ENCODE measurements at regions not wholly inside any gene's neighbourhood (a gene's known extent, or its start where the extent isn't known, plus 50 kb on each side); places are given as distances from the start of the nearest gene placed in this dataset.

DNA sequence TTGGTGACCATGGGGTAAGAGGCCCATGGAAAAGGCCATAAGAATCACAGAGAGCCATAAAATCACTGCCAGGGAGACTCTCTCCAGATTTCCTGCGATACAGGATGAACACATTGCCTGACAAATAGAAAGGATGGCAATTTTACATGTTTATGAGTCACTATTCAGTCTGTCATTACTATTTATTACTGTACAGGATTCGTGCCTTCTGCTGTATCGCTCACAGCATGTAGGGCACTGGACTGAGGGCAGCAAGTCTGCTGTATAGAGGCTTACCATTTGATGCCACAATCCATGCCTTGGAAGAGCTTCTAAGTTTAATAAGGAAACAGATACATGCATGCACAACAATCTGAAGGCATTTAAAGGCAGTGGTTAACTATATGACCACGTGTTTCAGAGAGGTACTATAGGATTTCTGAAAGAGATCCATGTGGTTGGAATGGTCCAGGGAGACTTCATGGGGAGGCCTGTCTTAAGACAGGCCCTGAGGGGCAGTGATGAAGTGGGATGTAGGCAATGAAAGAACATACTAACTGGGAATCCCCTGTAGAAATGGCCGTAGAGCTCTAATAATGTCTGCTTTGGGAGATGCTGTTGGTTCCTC lies 702.4 kb upstream of the RAB6C start:
- no peaks in the 10 kb centered on the region for H3K36me3 ChIP-seq (ENCODE audit: control insufficient read depth, insufficient read depth, low read length)
- no peak overlapping the region for H3K27ac ChIP-seq (ENCODE audit: insufficient read depth, low read length, poor library complexity, severe bottlenecking)
- H3K4me1 ChIP-seq (ENCODE audit: control insufficient read depth, insufficient read depth, low read length, poor library complexity, severe bottlenecking) = no peaks in the 10 kb centered on the region
- H3K4me3 ChIP-seq (ENCODE audit: insufficient read depth, low read depth, low read length, poor library complexity, severe bottlenecking) = no peak overlapping the region
- H3K27me3 ChIP-seq (replicated peaks; ENCODE audit: control insufficient read depth, insufficient read depth, low read length, poor library complexity, severe bottlenecking) = no peaks in the 10 kb centered on the region
- DNase-seq = no peak
- no peaks in the 10 kb centered on the region for H3K9me3 ChIP-seq (ENCODE audit: control insufficient read depth, low read length)

DNA sequence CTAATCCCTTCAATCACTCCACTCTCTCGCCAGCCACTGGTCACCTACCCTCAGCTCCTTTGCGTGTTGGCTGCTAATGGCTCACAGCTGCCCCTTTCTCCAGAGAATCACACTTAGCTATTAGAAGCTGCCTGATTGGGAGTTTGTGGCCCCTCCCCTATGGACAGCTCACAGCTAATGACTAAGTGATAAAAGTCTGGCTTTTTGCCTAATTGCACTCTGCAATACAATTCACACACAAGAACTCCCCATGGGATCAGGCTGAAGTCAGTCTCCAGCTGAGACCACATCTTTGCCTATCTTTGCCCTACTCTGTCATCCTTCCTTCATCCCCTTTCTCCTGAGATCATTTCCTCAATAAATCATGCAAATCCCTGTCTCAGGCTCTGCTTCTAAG lies 701.9 kb upstream of the RAB6C start:
- Histone ChIP-seq H3K36me3 (ENCODE audit: control insufficient read depth, insufficient read depth, low read length) (no peaks in the 10 kb centered on the region), H3K27me3 (replicated peaks; ENCODE audit: control insufficient read depth, insufficient read depth, low read length, poor library complexity, severe bottlenecking) (no peaks in the 10 kb centered on the region), H3K4me3 (ENCODE audit: insufficient read depth, low read depth, low read length, poor library complexity, severe bottlenecking) (no peak overlapping the region), H3K27ac (ENCODE audit: insufficient read depth, low read length, poor library complexity, severe bottlenecking) (no peak overlapping the region), H3K4me1 (ENCODE audit: control insufficient read depth, insufficient read depth, low read length, poor library complexity, severe bottlenecking) (no peaks in the 10 kb centered on the region), H3K9me3 (ENCODE audit: control insufficient read depth, low read length) (no peaks in the 10 kb centered on the region)
- DNase-seq = no peak

DNA sequence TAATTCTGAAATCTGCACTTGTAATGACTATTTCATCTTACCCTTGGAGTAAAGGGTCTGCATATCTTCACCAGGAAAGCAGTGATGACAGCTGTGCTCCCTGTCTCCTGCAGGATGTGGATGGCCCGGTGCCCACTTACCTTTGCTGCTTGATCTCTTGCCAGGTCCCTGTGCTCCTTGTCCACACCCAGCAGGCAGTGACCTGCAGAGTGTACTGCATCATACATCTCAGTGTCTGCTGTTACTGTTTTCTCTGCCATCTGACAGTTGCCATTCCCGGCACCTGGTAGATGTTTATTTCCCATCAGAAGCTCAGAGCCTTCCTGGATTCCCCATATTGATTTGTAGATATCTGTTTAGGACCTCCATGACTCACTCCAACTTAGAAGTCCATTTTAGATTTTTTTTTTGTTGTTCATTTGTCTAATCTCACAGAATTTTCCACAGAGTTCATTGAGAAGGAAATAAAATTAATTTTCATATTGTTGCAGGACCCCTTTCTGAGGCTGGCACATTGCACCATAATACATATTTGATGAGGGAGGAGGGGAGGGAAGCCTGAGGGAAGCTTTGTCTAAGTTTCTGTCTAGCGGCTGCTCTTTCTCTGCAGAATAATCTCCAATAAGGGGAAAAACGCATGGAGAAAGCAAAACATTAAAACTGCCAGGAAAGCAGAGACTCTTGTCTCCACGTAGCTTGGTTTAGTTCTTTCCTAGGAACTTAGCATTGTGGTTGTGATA lies 697.5 kb upstream of the RAB6C start:
- no peaks in the 10 kb centered on the region for H3K4me1 ChIP-seq (ENCODE audit: control insufficient read depth, insufficient read depth, low read length, poor library complexity, severe bottlenecking)
- no peaks in the 10 kb centered on the region for H3K27me3 ChIP-seq (replicated peaks; ENCODE audit: control insufficient read depth, insufficient read depth, low read length, poor library complexity, severe bottlenecking)
- no peaks in the 10 kb centered on the region for H3K9me3 ChIP-seq (ENCODE audit: control insufficient read depth, low read length)
- H3K36me3 ChIP-seq (ENCODE audit: control insufficient read depth, insufficient read depth, low read length) = no peaks in the 10 kb centered on the region
- H3K4me3 ChIP-seq (ENCODE audit: insufficient read depth, low read depth, low read length, poor library complexity, severe bottlenecking) = no peak overlapping the region
- H3K27ac ChIP-seq (ENCODE audit: insufficient read depth, low read length, poor library complexity, severe bottlenecking) = no peak overlapping the region
- DNase-seq = no peak

DNA sequence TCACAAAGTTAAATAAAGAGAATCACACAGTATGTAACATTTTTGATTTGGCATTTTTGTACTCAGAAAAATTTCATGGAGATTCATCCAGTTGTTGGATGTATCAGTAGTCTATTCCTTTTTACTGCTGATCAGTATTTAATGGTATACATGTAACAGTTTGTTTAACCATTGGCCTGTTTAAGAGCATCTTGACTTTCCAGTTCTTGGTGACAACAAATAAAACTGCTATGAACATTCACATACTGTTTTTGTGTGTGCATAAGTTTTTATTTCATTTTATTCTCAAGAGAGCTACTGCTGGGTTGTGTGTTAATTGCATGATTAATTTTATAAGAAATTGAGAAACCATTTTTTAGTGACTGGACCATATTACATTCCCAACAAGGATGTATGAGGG lies 694.5 kb upstream of the RAB6C start:
- Histone ChIP-seq H3K36me3 (ENCODE audit: control insufficient read depth, insufficient read depth, low read length) (no peaks in the 10 kb centered on the region), H3K4me3 (ENCODE audit: insufficient read depth, low read depth, low read length, poor library complexity, severe bottlenecking) (no peak overlapping the region), H3K4me1 (ENCODE audit: control insufficient read depth, insufficient read depth, low read length, poor library complexity, severe bottlenecking) (no peaks in the 10 kb centered on the region), H3K27ac (ENCODE audit: insufficient read depth, low read length, poor library complexity, severe bottlenecking) (no peak overlapping the region), H3K9me3 (ENCODE audit: control insufficient read depth, low read length) (no peaks in the 10 kb centered on the region), H3K27me3 (replicated peaks; ENCODE audit: control insufficient read depth, insufficient read depth, low read length, poor library complexity, severe bottlenecking) (no peaks in the 10 kb centered on the region)
- DNase-seq = no peak

DNA sequence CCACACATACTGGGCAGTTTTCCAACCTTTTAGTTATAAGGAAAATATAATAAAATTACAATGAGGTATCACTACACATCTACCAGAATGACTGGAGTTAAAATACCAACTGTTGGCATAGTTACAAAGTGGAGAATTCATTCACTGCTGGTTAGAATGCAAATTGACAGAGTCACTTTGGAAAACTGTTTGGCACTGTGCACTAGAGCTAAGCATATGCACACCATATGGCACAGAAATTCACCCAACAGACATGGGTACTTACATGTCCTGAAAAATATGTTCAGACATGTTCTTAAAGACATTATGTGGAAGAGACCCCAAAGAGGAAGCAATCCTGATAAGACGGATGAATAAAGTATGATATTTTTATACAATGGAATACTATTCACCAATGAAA lies 686.1 kb upstream of the RAB6C start:
- DNase-seq = no peak
- no peaks in the 10 kb centered on the region for H3K27me3 ChIP-seq (replicated peaks; ENCODE audit: control insufficient read depth, insufficient read depth, low read length, poor library complexity, severe bottlenecking)
- H3K4me3 ChIP-seq (ENCODE audit: insufficient read depth, low read depth, low read length, poor library complexity, severe bottlenecking) = no peak overlapping the region
- H3K36me3 ChIP-seq (ENCODE audit: control insufficient read depth, insufficient read depth, low read length) = no peaks in the 10 kb centered on the region
- no peak overlapping the region for H3K27ac ChIP-seq (ENCODE audit: insufficient read depth, low read length, poor library complexity, severe bottlenecking)
- H3K4me1 ChIP-seq (ENCODE audit: control insufficient read depth, insufficient read depth, low read length, poor library complexity, severe bottlenecking) = no peaks in the 10 kb centered on the region
- H3K9me3 ChIP-seq (ENCODE audit: control insufficient read depth, low read length) = no peaks in the 10 kb centered on the region

DNA sequence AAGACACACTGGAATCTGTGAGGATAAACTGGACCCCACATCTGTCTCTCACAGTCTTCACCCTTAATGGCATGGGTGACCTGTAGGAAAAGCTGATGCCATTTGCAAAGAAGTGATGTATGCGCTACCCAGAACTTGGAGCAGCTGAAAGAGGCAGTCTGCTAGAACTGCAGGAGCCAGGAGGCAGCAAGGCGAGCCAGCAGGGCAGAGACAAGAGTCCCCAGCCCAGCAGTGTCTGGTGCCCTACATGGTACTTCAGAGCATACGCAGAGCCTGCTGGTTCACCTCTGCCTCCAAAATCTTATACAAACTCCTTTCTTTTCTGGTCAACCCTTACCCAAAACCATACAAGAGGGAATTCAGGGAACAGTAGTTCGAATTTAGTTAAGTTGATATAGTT lies 683.1 kb upstream of the RAB6C start:
- H3K4me1 ChIP-seq (ENCODE audit: control insufficient read depth, insufficient read depth, low read length, poor library complexity, severe bottlenecking) = no peaks in the 10 kb centered on the region
- H3K4me3 ChIP-seq (ENCODE audit: insufficient read depth, low read depth, low read length, poor library complexity, severe bottlenecking) = no peak overlapping the region
- H3K36me3 ChIP-seq (ENCODE audit: control insufficient read depth, insufficient read depth, low read length) = no peaks in the 10 kb centered on the region
- DNase-seq = no peak
- H3K27me3 ChIP-seq (replicated peaks; ENCODE audit: control insufficient read depth, insufficient read depth, low read length, poor library complexity, severe bottlenecking) = no peaks in the 10 kb centered on the region
- H3K9me3 ChIP-seq (ENCODE audit: control insufficient read depth, low read length) = no peaks in the 10 kb centered on the region
- H3K27ac ChIP-seq (ENCODE audit: insufficient read depth, low read length, poor library complexity, severe bottlenecking) = no peak overlapping the region

DNA sequence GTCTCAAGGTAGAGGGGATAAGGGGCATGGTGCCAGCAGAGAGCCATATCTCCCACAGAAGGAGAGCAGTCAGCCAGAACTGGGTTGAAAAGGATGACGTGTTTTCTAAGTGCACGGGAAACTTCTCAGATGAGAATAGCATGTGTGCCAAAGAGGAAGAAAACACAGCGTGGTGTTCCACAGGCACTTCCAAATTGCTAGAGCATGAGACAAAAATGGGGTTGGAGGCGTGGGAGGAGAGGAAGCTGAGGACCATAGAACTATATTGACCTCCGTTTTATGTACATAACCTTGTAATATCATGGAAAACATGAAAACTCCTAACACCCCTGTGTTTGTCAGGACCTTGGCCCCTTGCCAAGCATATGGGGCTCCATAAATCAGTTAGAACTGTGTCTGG lies 682.7 kb upstream of the RAB6C start:
- Histone ChIP-seq H3K36me3 (ENCODE audit: control insufficient read depth, insufficient read depth, low read length) (no peaks in the 10 kb centered on the region), H3K4me3 (ENCODE audit: insufficient read depth, low read depth, low read length, poor library complexity, severe bottlenecking) (no peak overlapping the region), H3K4me1 (ENCODE audit: control insufficient read depth, insufficient read depth, low read length, poor library complexity, severe bottlenecking) (no peaks in the 10 kb centered on the region), H3K27me3 (replicated peaks; ENCODE audit: control insufficient read depth, insufficient read depth, low read length, poor library complexity, severe bottlenecking) (no peaks in the 10 kb centered on the region), H3K9me3 (ENCODE audit: control insufficient read depth, low read length) (no peaks in the 10 kb centered on the region), H3K27ac (ENCODE audit: insufficient read depth, low read length, poor library complexity, severe bottlenecking) (no peak overlapping the region)
- no peak for DNase-seq

DNA sequence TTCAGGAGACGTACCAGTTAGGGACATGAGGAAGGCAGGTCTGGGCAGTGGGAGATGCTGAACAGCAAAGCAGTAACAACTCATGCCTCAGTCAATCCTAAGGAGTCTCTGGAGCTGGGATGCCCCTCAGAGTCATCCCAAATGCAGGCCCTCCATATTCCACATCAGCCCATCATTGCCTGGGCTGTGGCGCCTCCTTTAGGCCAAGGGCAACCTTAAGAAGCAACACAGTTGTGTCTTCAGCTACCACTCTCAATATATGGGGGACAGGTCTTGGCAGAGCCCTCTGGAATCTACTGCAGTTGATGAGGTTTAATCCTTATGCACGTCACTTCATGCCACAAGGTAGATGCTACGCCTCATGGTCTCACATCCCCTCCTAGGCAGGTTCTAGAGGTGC lies 682.0 kb upstream of the RAB6C start:
- H3K36me3 ChIP-seq (ENCODE audit: control insufficient read depth, insufficient read depth, low read length) = no peaks in the 10 kb centered on the region
- no peaks in the 10 kb centered on the region for H3K9me3 ChIP-seq (ENCODE audit: control insufficient read depth, low read length)
- H3K4me3 ChIP-seq (ENCODE audit: insufficient read depth, low read depth, low read length, poor library complexity, severe bottlenecking) = no peak overlapping the region
- no peaks in the 10 kb centered on the region for H3K27me3 ChIP-seq (replicated peaks; ENCODE audit: control insufficient read depth, insufficient read depth, low read length, poor library complexity, severe bottlenecking)
- no peak overlapping the region for H3K27ac ChIP-seq (ENCODE audit: insufficient read depth, low read length, poor library complexity, severe bottlenecking)
- no peaks in the 10 kb centered on the region for H3K4me1 ChIP-seq (ENCODE audit: control insufficient read depth, insufficient read depth, low read length, poor library complexity, severe bottlenecking)
- no peak for DNase-seq

DNA sequence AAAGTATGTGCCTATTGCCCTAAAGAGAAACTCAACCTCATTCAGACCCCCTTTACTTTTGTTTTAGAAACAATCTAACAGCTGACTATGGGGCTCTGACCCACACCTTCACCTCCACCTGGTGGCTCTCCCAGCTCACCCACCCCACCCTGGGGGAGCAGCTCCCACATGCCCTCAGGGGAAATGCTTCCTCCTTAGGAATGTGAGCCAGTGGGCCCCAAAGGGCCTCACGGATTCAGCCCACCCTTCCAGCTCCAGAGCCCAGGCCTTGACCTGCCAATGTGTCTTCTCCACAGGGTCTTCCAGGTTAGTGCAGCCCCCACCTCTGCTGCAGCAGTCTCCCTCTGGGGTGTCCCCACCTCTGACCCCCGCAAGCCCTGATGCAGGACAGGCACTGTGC lies 680.1 kb upstream of the RAB6C start:
- no peaks in the 10 kb centered on the region for H3K4me1 ChIP-seq (ENCODE audit: control insufficient read depth, insufficient read depth, low read length, poor library complexity, severe bottlenecking)
- no peaks in the 10 kb centered on the region for H3K27me3 ChIP-seq (replicated peaks; ENCODE audit: control insufficient read depth, insufficient read depth, low read length, poor library complexity, severe bottlenecking)
- H3K9me3 ChIP-seq (ENCODE audit: control insufficient read depth, low read length) = no peaks in the 10 kb centered on the region
- no peak overlapping the region for H3K27ac ChIP-seq (ENCODE audit: insufficient read depth, low read length, poor library complexity, severe bottlenecking)
- DNase-seq = no peak
- H3K36me3 ChIP-seq (ENCODE audit: control insufficient read depth, insufficient read depth, low read length) = no peaks in the 10 kb centered on the region
- no peak overlapping the region for H3K4me3 ChIP-seq (ENCODE audit: insufficient read depth, low read depth, low read length, poor library complexity, severe bottlenecking)

DNA sequence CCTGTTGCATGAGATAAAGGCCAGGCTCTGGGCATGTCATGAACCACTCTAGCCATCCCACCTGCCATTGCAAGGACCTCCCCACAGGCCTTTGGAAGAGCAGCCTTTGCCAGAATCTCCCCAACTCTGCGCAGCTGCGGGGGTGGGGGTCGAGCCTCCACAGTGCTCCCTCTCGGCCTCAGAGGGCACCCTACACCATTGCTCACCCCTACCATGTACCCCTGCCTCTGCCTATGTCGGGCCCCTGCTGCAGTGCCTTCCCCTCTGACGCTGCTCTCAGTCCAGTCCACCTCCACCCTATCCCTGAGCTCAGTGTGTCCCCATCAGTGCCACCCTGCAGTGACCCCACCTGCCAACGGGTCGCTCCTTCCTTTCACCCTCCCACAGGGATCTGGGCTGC lies 679.7 kb upstream of the RAB6C start:
- no peak overlapping the region for H3K27ac ChIP-seq (ENCODE audit: insufficient read depth, low read length, poor library complexity, severe bottlenecking)
- no peak overlapping the region for H3K4me3 ChIP-seq (ENCODE audit: insufficient read depth, low read depth, low read length, poor library complexity, severe bottlenecking)
- no peaks in the 10 kb centered on the region for H3K36me3 ChIP-seq (ENCODE audit: control insufficient read depth, insufficient read depth, low read length)
- no peak for DNase-seq
- H3K9me3 ChIP-seq (ENCODE audit: control insufficient read depth, low read length) = no peaks in the 10 kb centered on the region
- no peaks in the 10 kb centered on the region for H3K27me3 ChIP-seq (replicated peaks; ENCODE audit: control insufficient read depth, insufficient read depth, low read length, poor library complexity, severe bottlenecking)
- no peaks in the 10 kb centered on the region for H3K4me1 ChIP-seq (ENCODE audit: control insufficient read depth, insufficient read depth, low read length, poor library complexity, severe bottlenecking)
